Stimulated activated effector memory CD8-positive, alpha-beta T cell treated with anti-CD3 and anti-CD28 coated beads, Interleukin-12 subunit alpha, Interleukin-12 subunit beta, amount 100 ng/mL, for 72 hours (primary cell): ENCODE measurements at regions not wholly inside any gene's neighbourhood (a gene's known extent, or its start where the extent isn't known, plus 50 kb on each side); places are given as distances from the start of the nearest gene placed in this dataset.
"Not testable (repeated sequence)": the region's sequence is repeated elsewhere in the genome, so short reads cannot be mapped to it uniquely, and the experiment has no call there.

ENCODE experiments used
- ATAC-seq: fragments of 150-1000 bp; cut with Tn5 transposase; 2 replicates; pipeline ENCODE4 v1.10.0; 2021
- DNase-seq, 2 donors: peaks; one replicate each; pipeline ENCODE4 v3.0.0; 2021 to 2022; ENCODE audit warnings: low spot score in 2 of 2
- H3K27ac Mint-ChIP-seq: one replicate; pipeline ENCODE4 v1.8.0; 2022; ENCODE audit warnings: mild to moderate bottlenecking, mixed read lengths
- H3K36me3 Mint-ChIP-seq: one replicate; pipeline ENCODE4 v1.8.0; 2022; ENCODE audit warnings: mild to moderate bottlenecking, mixed read lengths
- H3K4me1 Mint-ChIP-seq: one replicate; pipeline ENCODE4 v1.8.0; 2022; ENCODE audit warnings: mixed read lengths
- H3K4me3 Mint-ChIP-seq: one replicate; pipeline ENCODE4 v1.8.0; 2022; ENCODE audit warnings: mild to moderate bottlenecking, mixed read lengths
- H3K9me3 Mint-ChIP-seq: one replicate; pipeline ENCODE4 v1.8.0; 2022; ENCODE audit warnings: mixed read lengths

DNA sequence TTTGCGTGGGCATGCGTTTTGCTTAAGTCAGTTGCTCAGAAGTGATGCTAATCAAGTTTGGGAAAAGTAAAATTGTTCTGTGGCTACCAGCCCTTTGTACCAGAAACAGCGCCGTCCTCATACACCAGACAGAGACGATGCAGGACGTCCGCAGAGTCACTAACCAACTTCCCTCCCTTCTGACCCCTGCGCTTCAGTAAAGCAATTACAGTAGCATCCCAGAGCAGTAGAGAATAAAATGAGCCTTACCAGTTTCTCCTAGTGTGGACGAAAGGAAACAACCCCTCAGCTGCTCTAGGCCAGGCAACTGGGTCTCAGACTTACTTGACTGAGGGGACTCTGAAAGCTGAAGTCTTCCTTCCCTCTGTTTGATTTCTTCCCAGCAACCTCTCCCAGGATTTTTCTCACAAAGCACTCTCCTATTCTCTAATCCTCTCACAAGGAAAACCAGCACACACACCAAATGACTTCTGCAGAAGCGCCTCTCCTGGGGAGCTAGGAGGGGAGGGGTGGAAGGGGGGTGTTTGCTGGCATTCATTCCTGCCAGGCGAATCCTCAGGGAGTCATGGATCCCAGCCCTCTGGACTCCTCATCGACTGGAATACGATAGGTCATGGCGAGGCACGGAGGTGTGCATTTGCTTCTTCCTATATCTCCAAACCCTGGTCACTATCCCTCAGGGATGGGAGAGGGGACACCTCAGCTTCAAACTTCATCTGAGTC, 56.0 kb upstream of the MID1 start:
- Mint-ChIP-seq H3K36me3 (no peaks in the 10 kb centered on the region), H3K4me1 (no peaks in the 10 kb centered on the region), H3K9me3 (no peaks in the 10 kb centered on the region), H3K27ac (no peak overlapping the region), H3K4me3 (no peak overlapping the region)
- no peak for ATAC-seq
- no peak for DNase-seq

DNA sequence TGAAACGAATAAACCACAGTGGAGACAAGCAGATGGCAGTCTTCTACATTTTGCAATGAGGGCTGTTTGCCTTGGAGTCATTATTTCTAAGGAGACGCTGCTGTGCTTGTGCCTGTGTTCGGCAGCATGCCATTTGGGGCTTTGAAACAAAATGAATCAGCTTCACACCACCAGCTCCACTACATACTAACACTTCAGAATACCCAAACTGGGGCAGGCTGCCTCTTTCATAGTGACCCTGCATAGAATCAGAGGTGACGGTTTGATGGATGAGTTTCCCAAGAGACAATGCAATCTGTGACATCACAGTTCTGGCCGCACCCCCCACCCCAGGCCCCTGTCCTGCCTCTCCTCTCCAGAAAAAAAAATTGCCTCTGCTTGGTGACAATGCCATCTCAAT, 57.1 kb upstream of the MID1 start:
- no peak overlapping the region for H3K4me3 Mint-ChIP-seq
- no peak for ATAC-seq
- H3K27ac Mint-ChIP-seq, result no peak overlapping the region
- no peaks in the 10 kb centered on the region for H3K4me1 Mint-ChIP-seq
- H3K9me3 Mint-ChIP-seq, result no peaks in the 10 kb centered on the region
- DNase-seq, result no peak
- H3K36me3 Mint-ChIP-seq, result no peaks in the 10 kb centered on the region

DNA sequence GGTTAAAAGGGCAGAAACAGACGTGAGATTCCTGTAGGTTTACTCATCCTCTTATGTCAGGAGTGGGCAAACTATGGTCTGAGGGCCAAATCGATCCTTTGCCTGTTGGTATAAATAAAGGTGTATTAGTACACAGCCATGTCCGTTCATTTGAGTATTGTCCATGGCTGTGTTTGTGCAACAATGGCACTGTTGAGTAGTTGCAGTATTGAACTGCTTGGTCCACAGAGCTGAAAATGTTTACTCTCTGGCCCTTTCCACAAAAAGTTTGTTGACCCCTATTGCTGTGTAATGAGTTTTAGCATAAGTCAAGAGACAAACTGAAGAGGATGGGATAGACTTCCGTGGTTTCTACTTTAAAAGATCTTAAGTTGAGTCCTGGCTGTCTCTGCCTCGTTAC, 59.0 kb upstream of the MID1 start:
- Mint-ChIP-seq H3K4me3 (no peak overlapping the region), H3K27ac (no peak overlapping the region), H3K36me3 (no peaks in the 10 kb centered on the region), H3K9me3 (no peaks in the 10 kb centered on the region), H3K4me1 (no peaks in the 10 kb centered on the region)
- ATAC-seq, result no peak
- no peak for DNase-seq

DNA sequence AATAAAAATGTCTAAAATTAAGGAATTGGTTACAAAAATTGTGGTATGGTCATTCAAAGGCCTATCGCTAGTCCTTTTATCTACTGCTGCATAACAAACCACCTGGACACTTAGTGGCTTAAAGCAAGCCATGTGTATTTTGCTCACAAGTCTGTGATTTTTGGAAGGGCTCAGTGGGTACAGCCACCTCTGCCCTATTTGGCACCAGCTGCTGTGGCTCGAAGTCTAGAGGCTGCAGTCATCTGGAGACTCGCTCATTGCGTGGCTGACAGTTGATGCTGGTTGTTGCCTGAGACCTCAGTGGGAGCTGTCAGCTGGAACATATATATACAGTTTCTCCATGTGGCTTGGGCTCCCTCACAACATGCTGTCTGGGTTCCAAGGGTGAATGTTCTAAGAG, 60.8 kb upstream of the MID1 start:
- DNase-seq (no peak), ATAC-seq (no peak)
- Mint-ChIP-seq H3K36me3 (no peaks in the 10 kb centered on the region), H3K27ac (no peak overlapping the region), H3K4me1 (no peaks in the 10 kb centered on the region), H3K4me3 (no peak overlapping the region), H3K9me3 (no peaks in the 10 kb centered on the region)

- not testable (repeated sequence) for H3K4me1 Mint-ChIP-seq, H3K4me3 Mint-ChIP-seq, H3K36me3 Mint-ChIP-seq, DNase-seq, H3K9me3 Mint-ChIP-seq, H3K27ac Mint-ChIP-seq, ATAC-seq
These were observed 63.2 kb upstream of the MID1 start for GRCh38 chrX:10683631-10684030.

GRCh38 chrX:10685923-10686595, 65.7 kb upstream of the MID1 start:
- H3K9me3 Mint-ChIP-seq, result no peaks in the 10 kb centered on the region
- H3K4me1 Mint-ChIP-seq, result no peaks in the 10 kb centered on the region
- no peak for DNase-seq
- no peak for ATAC-seq
- no peak overlapping the region for H3K4me3 Mint-ChIP-seq
- H3K27ac Mint-ChIP-seq, result no peak overlapping the region
- H3K36me3 Mint-ChIP-seq, result no peaks in the 10 kb centered on the region

DNA sequence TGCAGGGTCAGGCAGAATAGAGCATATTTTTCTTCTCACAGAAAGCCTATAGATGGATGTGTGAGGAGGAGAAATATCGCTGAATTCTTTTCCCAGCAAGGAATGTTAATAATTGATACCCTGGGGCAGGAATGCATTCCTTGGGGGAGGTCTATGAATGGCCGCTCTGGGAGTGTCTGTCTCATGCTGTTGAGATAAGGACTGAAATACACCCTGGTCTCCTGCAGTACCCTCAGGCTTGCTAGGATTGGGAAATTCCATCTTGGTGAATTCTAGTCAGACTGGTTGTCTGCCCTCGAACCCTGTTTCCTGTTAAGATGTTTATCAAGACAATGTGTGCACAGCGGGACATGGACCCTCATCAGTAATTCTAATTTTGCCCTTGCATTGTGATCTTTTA, 71.4 kb upstream of the MID1 start:
- DNase-seq, result not testable (repeated sequence)

GRCh38 chrX:10697616-10698317, 77.4 kb upstream of the MID1 start:
- H3K27ac Mint-ChIP-seq, result no peak overlapping the region

More for the DNA sequence above, 71.4 kb upstream of the MID1 start:
- H3K4me1 Mint-ChIP-seq, H3K27ac Mint-ChIP-seq, H3K36me3 Mint-ChIP-seq, H3K9me3 Mint-ChIP-seq, H3K4me3 Mint-ChIP-seq, ATAC-seq: not testable (repeated sequence)

DNA sequence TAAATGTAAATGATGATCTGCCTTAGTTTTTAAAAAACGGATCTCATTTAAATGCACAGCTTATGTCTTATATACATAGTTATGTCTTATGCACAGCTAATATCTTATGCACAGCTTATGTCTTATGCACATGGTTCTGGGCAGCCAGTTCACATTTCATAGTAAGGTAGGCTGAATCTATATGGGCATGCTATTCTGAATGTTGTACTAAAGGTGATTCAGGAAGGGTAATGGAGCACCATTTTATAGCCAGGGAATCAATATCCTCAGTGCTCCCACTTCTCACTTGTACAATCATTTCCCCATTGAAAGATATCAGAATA, 77.9 kb upstream of the MID1 start:
- H3K4me1 Mint-ChIP-seq, result no peaks in the 10 kb centered on the region
- no peaks in the 10 kb centered on the region for H3K9me3 Mint-ChIP-seq
- H3K27ac Mint-ChIP-seq, result no peak overlapping the region
- no peak overlapping the region for H3K4me3 Mint-ChIP-seq
- DNase-seq (no peak), ATAC-seq (no peak)
- H3K36me3 Mint-ChIP-seq, result no peaks in the 10 kb centered on the region

More at GRCh38 chrX:10697616-10698317, 77.4 kb upstream of the MID1 start:
- Mint-ChIP-seq H3K36me3 (no peaks in the 10 kb centered on the region), H3K9me3 (no peaks in the 10 kb centered on the region), H3K4me3 (no peak overlapping the region), H3K4me1 (no peaks in the 10 kb centered on the region)
- DNase-seq, result no peak
- ATAC-seq, result no peak

DNA sequence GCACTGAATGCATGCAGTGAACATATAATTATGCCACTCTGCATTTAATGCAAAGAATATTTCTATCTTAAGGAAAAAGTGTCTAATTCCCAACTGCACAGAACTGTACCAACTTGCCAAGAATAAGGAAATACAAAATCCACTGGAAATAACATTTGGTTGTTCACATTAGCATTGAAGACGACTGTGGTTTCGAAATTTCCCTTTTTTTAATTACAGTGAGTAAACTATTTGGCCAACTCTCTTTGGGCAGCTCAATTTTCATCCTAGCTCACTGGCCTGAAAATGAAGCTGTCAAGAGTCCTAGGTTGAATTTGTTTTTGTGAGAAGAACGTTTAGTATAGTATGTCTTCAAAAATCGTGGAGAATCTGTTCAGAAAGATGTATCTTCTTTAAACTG, 81.6 kb upstream of the MID1 start:
- no peaks in the 10 kb centered on the region for H3K36me3 Mint-ChIP-seq
- ATAC-seq, result no peak
- H3K4me1 Mint-ChIP-seq, result no peaks in the 10 kb centered on the region
- H3K9me3 Mint-ChIP-seq, result no peaks in the 10 kb centered on the region
- H3K4me3 Mint-ChIP-seq, result no peak overlapping the region
- no peak for DNase-seq
- H3K27ac Mint-ChIP-seq, result no peak overlapping the region

- H3K36me3 Mint-ChIP-seq, ATAC-seq, DNase-seq, H3K9me3 Mint-ChIP-seq, H3K4me1 Mint-ChIP-seq, H3K4me3 Mint-ChIP-seq, H3K27ac Mint-ChIP-seq: not testable (repeated sequence)
These were observed 86.0 kb upstream of the MID1 start for GRCh38 chrX:10706342-10706741.

DNA sequence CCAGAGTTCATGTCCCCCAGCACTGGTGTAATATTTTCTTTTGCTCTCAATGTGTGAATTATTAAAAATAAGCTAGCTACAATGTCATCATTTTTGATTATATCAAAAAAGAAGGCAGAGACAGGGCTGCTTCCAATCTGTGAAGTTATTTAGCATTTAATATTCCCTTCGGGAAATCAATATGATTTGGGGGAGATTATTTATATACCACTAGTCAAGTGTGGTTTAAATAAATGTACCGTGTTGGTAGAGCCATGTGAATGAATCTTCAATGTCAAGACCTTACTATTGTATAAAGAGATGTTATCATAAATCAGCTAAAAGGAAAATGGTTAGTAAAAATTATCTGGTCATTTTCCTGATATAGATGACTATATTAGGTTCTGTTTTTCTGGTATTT, 87.4 kb upstream of the MID1 start:
- no peak for DNase-seq
- Mint-ChIP-seq H3K36me3 (no peaks in the 10 kb centered on the region), H3K27ac (no peak overlapping the region), H3K9me3 (no peaks in the 10 kb centered on the region), H3K4me3 (no peak overlapping the region), H3K4me1 (no peaks in the 10 kb centered on the region)
- ATAC-seq, result no peak

- ATAC-seq (no peak), DNase-seq (no peak)
- Mint-ChIP-seq H3K27ac (no peak overlapping the region), H3K36me3 (no peaks in the 10 kb centered on the region), H3K9me3 (no peaks in the 10 kb centered on the region), H3K4me3 (no peak overlapping the region), H3K4me1 (no peaks in the 10 kb centered on the region)
These were observed 88.9 kb upstream of the MID1 start for GRCh38 chrX:10709276-10709675.

DNA sequence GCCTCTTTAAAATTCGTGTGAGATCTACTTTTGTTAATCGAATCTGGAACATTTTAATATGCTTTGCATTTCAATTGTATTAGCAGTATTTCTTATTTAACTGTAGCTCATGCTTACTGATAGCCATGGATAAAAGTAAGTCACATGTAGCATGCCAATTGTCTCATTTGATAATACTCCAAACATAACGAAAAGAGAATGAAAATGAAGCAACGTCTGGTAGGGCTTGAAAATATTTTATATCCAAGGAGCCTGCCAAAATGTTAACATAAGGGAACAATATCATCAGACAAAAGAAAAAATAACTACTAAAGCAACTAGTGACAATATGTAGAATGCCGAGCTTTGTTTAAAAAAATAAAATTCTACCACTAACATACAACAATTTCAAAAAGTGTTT, 94.1 kb upstream of the MID1 start:
- no peak overlapping the region for H3K4me3 Mint-ChIP-seq
- no peak for ATAC-seq
- H3K36me3 Mint-ChIP-seq, result no peaks in the 10 kb centered on the region
- DNase-seq, result no peak
- no peaks in the 10 kb centered on the region for H3K4me1 Mint-ChIP-seq
- no peak overlapping the region for H3K27ac Mint-ChIP-seq
- H3K9me3 Mint-ChIP-seq, result no peaks in the 10 kb centered on the region

DNA sequence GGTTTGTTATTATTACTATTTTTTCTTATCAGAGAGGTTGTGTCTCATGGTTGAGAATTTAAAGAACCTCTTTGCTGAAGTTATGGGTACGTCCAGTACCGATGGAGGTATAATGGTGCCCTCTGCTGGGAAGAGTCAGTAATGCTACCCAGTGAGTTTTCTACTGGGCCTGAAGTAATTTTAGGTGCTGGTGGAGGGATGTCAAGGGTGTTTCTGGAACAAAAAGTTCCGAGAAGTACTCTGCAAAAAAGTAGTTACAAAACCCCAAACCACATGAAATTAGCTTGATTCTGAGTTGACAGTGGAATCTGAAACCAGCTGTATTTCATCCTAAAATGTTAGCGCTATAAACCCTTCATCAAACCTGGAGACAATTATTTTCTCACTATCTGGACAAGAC, 102.5 kb upstream of the MID1 start:
- no peaks in the 10 kb centered on the region for H3K9me3 Mint-ChIP-seq
- H3K4me3 Mint-ChIP-seq, result no peak overlapping the region
- no peak for ATAC-seq
- no peak overlapping the region for H3K27ac Mint-ChIP-seq
- H3K4me1 Mint-ChIP-seq, result no peaks in the 10 kb centered on the region
- DNase-seq, result peak; percentile 1 to 47
- no peaks in the 10 kb centered on the region for H3K36me3 Mint-ChIP-seq

- ATAC-seq (no peak), DNase-seq (no peak)
- no peaks in the 10 kb centered on the region for H3K36me3 Mint-ChIP-seq
- H3K9me3 Mint-ChIP-seq, result no peaks in the 10 kb centered on the region
- H3K4me1 Mint-ChIP-seq, result no peaks in the 10 kb centered on the region
- no peak overlapping the region for H3K27ac Mint-ChIP-seq
- H3K4me3 Mint-ChIP-seq, result no peak overlapping the region
These were observed 104.7 kb upstream of the MID1 start for GRCh38 chrX:10725071-10725470.
